DND-41 (cell line): ENCODE measurements at regions not wholly inside any gene's neighbourhood (a gene's known extent, or its start where the extent isn't known, plus 50 kb on each side); places are given as distances from the start of the nearest gene placed in this dataset.

Source experiments
- ATAC-seq: fragments of 200-7000 bp; cut with Tn5 transposase; 3 replicates; pipeline ENCODE4 v1.9.1; 2021; ENCODE audit warnings: low read depth; ENCODE audit not compliant: insufficient read depth
- DNase-seq: peaks from one replicate; pipeline ENCODE4 v3.0.0-alpha.2; 2020
- H2AFZ ChIP-seq: 2 replicates; pipeline ENCODE4 v1.6.0; 2012; ENCODE audit warnings: low read depth, low read length
- H3K27ac ChIP-seq: 2 replicates; pipeline ENCODE4 v1.5.1; 2012; ENCODE audit warnings: low read length, inconsistent platforms
- H3K27me3 ChIP-seq: fragments of 200-600 bp; sonication (generic); 2 replicates; pipeline ENCODE4 v1.6.0; 2012; ENCODE audit warnings: low read length, mild to moderate bottlenecking, inconsistent platforms; ENCODE audit not compliant: insufficient read depth, poor library complexity
- H3K36me3 ChIP-seq: 2 replicates; pipeline ENCODE4 v1.5.1; 2012; ENCODE audit warnings: low read length, inconsistent platforms; ENCODE audit not compliant: insufficient read depth
- H3K4me1 ChIP-seq: 2 replicates; pipeline ENCODE4 v1.5.1; 2012; ENCODE audit warnings: mild to moderate bottlenecking, low read length; ENCODE audit not compliant: insufficient read depth
- H3K4me2 ChIP-seq: 2 replicates; pipeline ENCODE4 v1.6.0; 2012; ENCODE audit warnings: mild to moderate bottlenecking, moderate library complexity, low read length, inconsistent platforms; ENCODE audit not compliant: insufficient read depth
- H3K4me3 ChIP-seq, 2 experiments: fragments of 200-600 bp in 1 of 2; shearing (Covaris generic) in 1 of 2; 2 replicates each; pipeline ENCODE4 v1.5.1; 2012 to 2016; ENCODE audit warnings: inconsistent platforms in 2 of 2, low read length in 2 of 2, mild to moderate bottlenecking in 2 of 2, low read depth in 1 of 2, moderate library complexity in 1 of 2
- H3K79me2 ChIP-seq: 2 replicates; pipeline ENCODE4 v1.6.0; 2012; ENCODE audit warnings: low read length, inconsistent platforms; ENCODE audit not compliant: insufficient read depth
- H3K9ac ChIP-seq: 2 replicates; pipeline ENCODE4 v1.6.0; 2012; ENCODE audit warnings: low read depth, mild to moderate bottlenecking, inconsistent platforms, low read length, moderate library complexity
- H3K9me3 ChIP-seq: 2 replicates; pipeline ENCODE4 v1.5.1; 2012; ENCODE audit warnings: low read length, moderate library complexity, mild to moderate bottlenecking, inconsistent platforms; ENCODE audit not compliant: insufficient read depth, severe bottlenecking
- H4K20me1 ChIP-seq: 2 replicates; pipeline ENCODE4 v1.6.0; 2012; ENCODE audit warnings: low read length; ENCODE audit not compliant: insufficient read depth
- CTCF ChIP-seq: IDR thresholded peaks from 2 replicates; pipeline ENCODE4 v1.5.1; 2012; ENCODE audit warnings: borderline replicate concordance, low read length, moderate library complexity, mild to moderate bottlenecking; ENCODE audit not compliant: poor library complexity, severe bottlenecking; ENCODE audit errors: extremely low read depth
- EZH2 ChIP-seq: IDR thresholded peaks from 3 replicates; pipeline ENCODE4 v1.6.1; 2012; ENCODE audit warnings: borderline replicate concordance, low read depth, mild to moderate bottlenecking, moderate library complexity, low read length, inconsistent platforms; ENCODE audit not compliant: severe bottlenecking

GRCh38 chr15:70495991-70496599 lies 267.3 kb downstream of the UACA start:
- no peaks in the 10 kb centered on the region for H3K36me3 ChIP-seq
- DNase-seq (no peak), ATAC-seq (no peak)
- no peak overlapping the region for H3K4me3 ChIP-seq
- TF ChIP-seq CTCF (no peak), EZH2 (no peak)
- H3K27ac ChIP-seq = no peak overlapping the region
- H3K4me1 ChIP-seq = peaks cover 21% of the 10 kb centered on the region
- no peaks in the 10 kb centered on the region for H3K9me3 ChIP-seq
- peaks cover 56% of the 10 kb centered on the region for H4K20me1 ChIP-seq
- H3K27me3 ChIP-seq = peaks cover 38% of the 10 kb centered on the region
- no peak overlapping the region for H3K4me2 ChIP-seq
- H3K79me2 ChIP-seq = no peaks in the 10 kb centered on the region
- H2AFZ ChIP-seq = no peak overlapping the region
- H3K9ac ChIP-seq = no peak overlapping the region

- TF ChIP-seq EZH2 = no peak
- no peak for TF ChIP-seq CTCF
- Histone ChIP-seq H3K9me3 (no peaks in the 10 kb centered on the region), H3K9ac (no peak overlapping the region), H2AFZ (no peak overlapping the region), H3K27ac (no peak overlapping the region), H4K20me1 (peaks cover 67% of the 10 kb centered on the region), H3K27me3 (peaks cover 48% of the 10 kb centered on the region), H3K4me1 (peaks cover 29% of the 10 kb centered on the region), H3K79me2 (no peaks in the 10 kb centered on the region), H3K4me2 (no peak overlapping the region), H3K4me3 (no peak overlapping the region), H3K36me3 (no peaks in the 10 kb centered on the region)
- no peak for ATAC-seq
- no peak for DNase-seq
Observed at GRCh38 chr15:70494852-70495571, 268.3 kb downstream of the UACA start.

- no peak for DNase-seq
- ATAC-seq = no peak
- Histone ChIP-seq H3K27me3 (peaks cover 43% of the 10 kb centered on the region), H3K9ac (no peak overlapping the region), H3K4me3 (no peak overlapping the region), H3K4me1 (peaks cover 29% of the 10 kb centered on the region), H3K4me2 (no peak overlapping the region), H3K79me2 (no peaks in the 10 kb centered on the region), H2AFZ (no peak overlapping the region), H3K36me3 (no peaks in the 10 kb centered on the region), H3K27ac (no peak overlapping the region), H4K20me1 (peaks cover 66% of the 10 kb centered on the region), H3K9me3 (no peaks in the 10 kb centered on the region)
- TF ChIP-seq EZH2 (no peak), CTCF (no peak)
Observed at GRCh38 chr15:70494517-70494851, 268.9 kb downstream of the UACA start.
